Ishikawa (cell line): ENCODE measurements at regions not wholly inside any gene's neighbourhood (a gene's known extent, or its start where the extent isn't known, plus 50 kb on each side); places are given as distances from the start of the nearest gene placed in this dataset.

Experiments used
- CEBPB ChIP-seq: IDR thresholded peaks from 2 replicates; pipeline ENCODE4 v1.6.1; 2012
- CREB1 ChIP-seq: IDR thresholded peaks from 2 replicates; pipeline ENCODE4 v1.6.1; 2012; ENCODE audit warnings: low read depth
- EP300 ChIP-seq: IDR thresholded peaks from 2 replicates; pipeline ENCODE4 v1.6.1; 2012; ENCODE audit warnings: borderline replicate concordance
- FOXM1 ChIP-seq: IDR thresholded peaks from 2 replicates; pipeline ENCODE4 v1.6.1; 2012; ENCODE audit warnings: low read depth, borderline replicate concordance
- MAX ChIP-seq: IDR thresholded peaks from 2 replicates; pipeline ENCODE4 v1.6.1; 2012
- NFIC ChIP-seq: IDR thresholded peaks from 2 replicates; pipeline ENCODE4 v1.6.1; 2012
- RAD21 ChIP-seq: IDR thresholded peaks from 2 replicates; pipeline ENCODE4 v1.6.1; 2012; ENCODE audit warnings: low read depth
- TAF1 ChIP-seq: IDR thresholded peaks from 2 replicates; pipeline ENCODE4 v1.6.1; 2012; ENCODE audit warnings: low read depth, mild to moderate bottlenecking
- TCF12 ChIP-seq: IDR thresholded peaks from 2 replicates; pipeline ENCODE4 v1.6.1; 2012; ENCODE audit warnings: low read depth
- TEAD4 ChIP-seq: IDR thresholded peaks from 2 replicates; pipeline ENCODE4 v1.6.1; 2012
- ZBTB7A ChIP-seq: IDR thresholded peaks from 2 replicates; pipeline ENCODE4 v1.6.1; 2012; ENCODE audit warnings: low read depth
- TF ChIP-seq, protein P1 (sequence below): IDR thresholded peaks from 2 replicates; pipeline ENCODE4 v1.6.1; 2012; ENCODE audit warnings: low read depth, mild to moderate bottlenecking

- TF ChIP-seq CREB1 (no peak), ZBTB7A (no peak), TAF1 (no peak), EP300 (no peak), CEBPB (no peak), MAX (no peak), RAD21 (no peak)
Observed at GRCh38 chr12:131622422-131622955, 88.4 kb upstream of the SFSWAP start.

GRCh38 chr12:131623404-131624368 is 87.2 kb upstream of the SFSWAP start:
- TF ChIP-seq RAD21 (peak; percentile 12; the same call in 1 of the 2 replicates), NFIC (peak; percentile 42)
- TF ChIP-seq, protein P1, sequence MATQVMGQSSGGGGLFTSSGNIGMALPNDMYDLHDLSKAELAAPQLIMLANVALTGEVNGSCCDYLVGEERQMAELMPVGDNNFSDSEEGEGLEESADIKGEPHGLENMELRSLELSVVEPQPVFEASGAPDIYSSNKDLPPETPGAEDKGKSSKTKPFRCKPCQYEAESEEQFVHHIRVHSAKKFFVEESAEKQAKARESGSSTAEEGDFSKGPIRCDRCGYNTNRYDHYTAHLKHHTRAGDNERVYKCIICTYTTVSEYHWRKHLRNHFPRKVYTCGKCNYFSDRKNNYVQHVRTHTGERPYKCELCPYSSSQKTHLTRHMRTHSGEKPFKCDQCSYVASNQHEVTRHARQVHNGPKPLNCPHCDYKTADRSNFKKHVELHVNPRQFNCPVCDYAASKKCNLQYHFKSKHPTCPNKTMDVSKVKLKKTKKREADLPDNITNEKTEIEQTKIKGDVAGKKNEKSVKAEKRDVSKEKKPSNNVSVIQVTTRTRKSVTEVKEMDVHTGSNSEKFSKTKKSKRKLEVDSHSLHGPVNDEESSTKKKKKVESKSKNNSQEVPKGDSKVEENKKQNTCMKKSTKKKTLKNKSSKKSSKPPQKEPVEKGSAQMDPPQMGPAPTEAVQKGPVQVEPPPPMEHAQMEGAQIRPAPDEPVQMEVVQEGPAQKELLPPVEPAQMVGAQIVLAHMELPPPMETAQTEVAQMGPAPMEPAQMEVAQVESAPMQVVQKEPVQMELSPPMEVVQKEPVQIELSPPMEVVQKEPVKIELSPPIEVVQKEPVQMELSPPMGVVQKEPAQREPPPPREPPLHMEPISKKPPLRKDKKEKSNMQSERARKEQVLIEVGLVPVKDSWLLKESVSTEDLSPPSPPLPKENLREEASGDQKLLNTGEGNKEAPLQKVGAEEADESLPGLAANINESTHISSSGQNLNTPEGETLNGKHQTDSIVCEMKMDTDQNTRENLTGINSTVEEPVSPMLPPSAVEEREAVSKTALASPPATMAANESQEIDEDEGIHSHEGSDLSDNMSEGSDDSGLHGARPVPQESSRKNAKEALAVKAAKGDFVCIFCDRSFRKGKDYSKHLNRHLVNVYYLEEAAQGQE, result peak; percentile 53

DNA sequence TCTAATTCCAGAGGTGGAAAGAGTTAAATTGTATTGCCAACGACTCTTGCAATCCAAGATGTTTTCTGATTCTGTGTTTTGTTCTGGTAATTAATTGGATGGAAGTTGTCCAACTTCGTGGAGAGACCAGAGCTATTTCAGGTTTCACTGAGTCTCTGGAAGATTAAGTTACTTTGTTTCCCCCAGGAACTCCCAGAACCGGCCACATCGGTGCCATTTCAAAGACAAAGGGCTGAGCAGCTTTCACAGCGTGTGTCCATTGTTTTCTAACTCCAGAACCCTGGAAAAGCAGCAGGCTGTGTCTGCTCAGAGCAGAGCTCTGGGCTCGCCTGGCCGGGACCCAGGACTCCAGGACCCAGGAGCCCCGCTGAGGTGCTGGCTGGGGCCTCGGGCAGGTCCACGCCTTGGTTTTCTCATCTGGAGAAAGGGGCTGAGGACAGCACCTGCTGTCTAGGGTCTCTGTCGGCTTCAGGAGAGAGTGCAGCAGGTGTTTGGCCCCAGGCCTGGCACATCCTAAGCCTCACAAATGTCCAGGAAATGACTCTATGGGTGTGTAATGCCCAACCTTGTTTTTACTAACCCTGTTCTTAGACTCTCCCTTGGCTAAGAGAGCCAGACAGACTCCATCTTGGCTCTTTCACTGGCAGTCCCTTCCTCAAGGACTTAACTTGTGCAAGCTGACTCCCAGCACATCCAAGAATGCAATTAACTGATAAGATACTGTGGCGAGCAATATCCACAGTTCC is 86.0 kb upstream of the SFSWAP start:
- TF ChIP-seq TEAD4 (peak; percentile 12; the same call in 1 of the 2 replicates), FOXM1 (peak; percentile 42; the same call in 1 of the 2 replicates), NFIC (peak; percentile 60), EP300 (peak; percentile 77), TCF12 (peak; percentile 78), CEBPB (peak; percentile 39; the same call in 1 of the 2 replicates)

DNA sequence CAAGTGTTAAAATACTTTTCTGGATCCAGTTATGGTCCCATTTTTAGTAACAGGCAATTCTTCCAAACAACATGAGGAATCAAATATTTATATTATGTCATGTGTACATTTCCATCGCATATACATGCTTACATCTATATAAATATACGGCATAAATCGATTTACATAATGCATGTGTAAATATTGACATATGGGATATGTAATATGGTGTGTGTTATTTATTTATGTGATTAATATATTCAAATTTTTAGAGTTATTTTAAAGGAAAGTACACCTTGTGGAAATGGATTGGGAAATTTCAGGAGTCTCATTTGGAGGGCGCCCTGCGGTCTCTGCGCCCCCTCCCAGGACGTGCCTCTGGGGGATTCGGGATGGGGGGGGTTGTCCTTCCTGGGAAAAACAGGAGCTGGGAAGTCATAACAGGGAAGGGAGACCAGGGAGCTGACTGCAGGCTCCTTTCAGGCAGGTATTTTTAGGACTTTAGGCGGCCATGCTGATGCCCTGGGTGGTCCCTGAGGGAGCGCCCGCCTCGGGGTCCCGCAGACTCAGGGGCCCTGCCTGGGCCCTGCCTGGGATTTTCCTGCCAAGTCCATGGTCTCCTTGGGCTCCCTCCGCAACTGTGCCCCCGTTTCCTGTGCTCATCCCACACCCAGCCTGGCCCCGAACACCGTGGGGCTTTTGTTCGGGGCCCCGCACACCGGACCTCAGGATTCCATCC is 82.7 kb upstream of the SFSWAP start:
- TF ChIP-seq EP300, result no peak
- TF ChIP-seq CREB1, result no peak
- TF ChIP-seq FOXM1, result no peak
- TF ChIP-seq, protein P1, result no peak
- TF ChIP-seq TCF12, result no peak
- TF ChIP-seq RAD21, result no peak
- TF ChIP-seq NFIC, result no peak
- no peak for TF ChIP-seq MAX

DNA sequence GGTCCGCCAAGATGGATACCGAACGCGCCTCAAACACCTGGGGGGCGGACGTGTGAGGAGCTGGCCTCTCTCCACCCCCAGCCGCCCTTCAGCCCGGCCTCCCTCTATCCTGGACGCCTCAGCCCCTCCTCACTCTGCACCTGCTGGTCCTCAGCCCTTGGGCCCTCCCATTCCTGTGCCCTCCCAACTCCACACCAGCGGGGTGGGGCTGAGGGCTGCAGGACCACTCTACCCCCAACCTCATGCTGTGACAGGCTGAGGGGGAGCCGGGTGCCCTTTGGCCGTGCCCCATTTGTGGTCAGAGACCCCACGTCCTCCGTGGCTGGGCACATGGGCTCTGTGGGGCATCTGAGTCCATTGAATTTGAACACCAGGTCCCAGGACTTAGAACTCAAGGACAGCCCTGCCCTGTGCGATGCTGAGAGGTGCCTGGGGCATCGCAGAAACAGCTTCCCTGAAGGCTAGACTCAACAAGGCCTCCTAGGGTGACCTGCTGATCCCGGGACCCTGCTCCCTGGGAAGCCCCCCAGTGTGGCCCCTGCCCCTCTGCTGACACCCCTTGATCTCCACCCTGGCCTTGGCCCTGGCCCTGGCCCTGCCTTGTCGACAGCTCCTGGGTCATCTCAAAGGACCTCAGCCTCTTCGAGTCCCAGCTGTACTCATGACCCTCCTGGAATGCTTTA is 82.0 kb upstream of the SFSWAP start:
- no peak for TF ChIP-seq CEBPB
- TF ChIP-seq, protein P1, result no peak
- TF ChIP-seq TAF1, result no peak
- TF ChIP-seq FOXM1, result no peak
- TF ChIP-seq TCF12, result no peak
- TF ChIP-seq MAX, result no peak
- no peak for TF ChIP-seq TEAD4
